ENCODE measurements at regions not wholly inside any gene's neighbourhood (a gene's known extent, or its start where the extent isn't known, plus 50 kb on each side); places are given as distances from the start of the nearest gene placed in this dataset.

- Histone ChIP-seq H3K9me3 (replicated peaks) (no peaks in the 10 kb centered on the region), H3K36me3 (no peaks in the 10 kb centered on the region), H3K27ac (replicated peaks) (peak overlapping the region; percentile 69), H3K4me3 (no peak overlapping the region), H3K27me3 (ENCODE audit: low read depth) (no peaks in the 10 kb centered on the region), H3K4me1 (peaks cover 39% of the 10 kb centered on the region)
- no peak for DNase-seq
- TF ChIP-seq CTCF (IDR thresholded peaks at IDR 0.05; ENCODE audit: borderline replicate concordance) = no peak
- intact Hi-C loops (cut with micrococcal nuclease) = no loop called here
Observed at GRCh38 chr5:52727020-52727419, 60.7 kb upstream of the ITGA1 start.

GRCh38 chr5:52727576-52727975 is 60.1 kb upstream of the ITGA1 start:
- H3K27me3 ChIP-seq (ENCODE audit: low read depth) = no peaks in the 10 kb centered on the region
- H3K36me3 ChIP-seq = no peaks in the 10 kb centered on the region
- peaks cover 39% of the 10 kb centered on the region for H3K4me1 ChIP-seq
- peak overlapping the region; percentile 17 for H3K4me3 ChIP-seq
- TF ChIP-seq CTCF (IDR thresholded peaks at IDR 0.05; ENCODE audit: borderline replicate concordance) = no peak
- intact Hi-C loops (cut with micrococcal nuclease) = no loop called here
- no peaks in the 10 kb centered on the region for H3K9me3 ChIP-seq (replicated peaks)
- peak overlapping the region; percentile 69 for H3K27ac ChIP-seq (replicated peaks)
- peak; percentile 16 for DNase-seq

- no peaks in the 10 kb centered on the region for H3K36me3 ChIP-seq
- intact Hi-C loops (cut with micrococcal nuclease) = no loop called here
- H3K27me3 ChIP-seq (ENCODE audit: low read depth) = no peaks in the 10 kb centered on the region
- H3K4me1 ChIP-seq = peaks cover 39% of the 10 kb centered on the region
- no peaks in the 10 kb centered on the region for H3K9me3 ChIP-seq (replicated peaks)
- H3K27ac ChIP-seq (replicated peaks) = peak overlapping the region; percentile 69
- no peak for DNase-seq
- H3K4me3 ChIP-seq = no peak overlapping the region
- no peak for TF ChIP-seq CTCF (IDR thresholded peaks at IDR 0.05; ENCODE audit: borderline replicate concordance)
Observed at GRCh38 chr5:52728224-52728623, 59.5 kb upstream of the ITGA1 start.

- no peaks in the 10 kb centered on the region for H3K27me3 ChIP-seq (ENCODE audit: low read depth)
- H3K9me3 ChIP-seq (replicated peaks) = no peaks in the 10 kb centered on the region
- intact Hi-C loops (cut with micrococcal nuclease) = no loop called here
- no peak overlapping the region for H3K4me3 ChIP-seq
- TF ChIP-seq CTCF (IDR thresholded peaks at IDR 0.05; ENCODE audit: borderline replicate concordance) = no peak
- peak overlapping the region; percentile 69 for H3K27ac ChIP-seq (replicated peaks)
- peaks cover 39% of the 10 kb centered on the region for H3K4me1 ChIP-seq
- DNase-seq = no peak
- H3K36me3 ChIP-seq = no peaks in the 10 kb centered on the region
Observed at GRCh38 chr5:52728686-52729085, 59.0 kb upstream of the ITGA1 start.

GRCh38 chr5:52731274-52732027 is 56.3 kb upstream of the ITGA1 start:
- no peak overlapping the region for H3K4me3 ChIP-seq
- TF ChIP-seq CTCF (IDR thresholded peaks at IDR 0.05; ENCODE audit: borderline replicate concordance) = no peak
- no peak overlapping the region for H3K27ac ChIP-seq (replicated peaks)
- intact Hi-C loops (cut with micrococcal nuclease) = no loop called here
- no peak for DNase-seq
- peaks cover 19% of the 10 kb centered on the region for H3K4me1 ChIP-seq
- H3K9me3 ChIP-seq (replicated peaks) = peaks cover 2% of the 10 kb centered on the region
- H3K36me3 ChIP-seq = no peaks in the 10 kb centered on the region
- H3K27me3 ChIP-seq (ENCODE audit: low read depth) = no peaks in the 10 kb centered on the region
